GM19438 (cell line): ENCODE measurements at regions not wholly inside any gene's neighbourhood (a gene's known extent, or its start where the extent isn't known, plus 50 kb on each side); places are given as distances from the start of the nearest gene placed in this dataset.

Experiments used
- ATAC-seq: cut with Tn5 transposase; IDR thresholded peaks from one replicate; pipeline ENCODE4 v1.9.1; 2021; ENCODE audit warnings: low read depth; ENCODE audit not compliant: unreplicated experiment

DNA sequence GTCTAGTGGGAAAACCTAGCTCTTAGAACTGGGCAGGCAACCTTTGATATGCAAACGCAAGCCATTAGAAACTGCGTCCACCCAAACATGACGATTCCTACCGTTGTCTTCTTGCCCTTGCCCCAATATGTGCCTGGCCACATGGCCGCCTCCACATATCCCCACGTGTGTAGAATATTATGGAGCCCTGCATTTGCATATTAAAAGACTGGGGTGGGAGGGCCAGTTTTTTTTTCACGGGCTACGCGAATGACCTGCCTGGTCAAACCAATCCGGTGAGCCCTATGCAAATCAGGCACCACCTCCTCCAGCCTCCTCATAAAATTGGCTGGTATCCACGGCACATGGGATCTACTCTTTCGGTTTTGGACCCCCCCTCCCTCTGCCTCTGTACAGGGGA is 381.0 kb upstream of the RGMA start:
- ATAC-seq = no peak

DNA sequence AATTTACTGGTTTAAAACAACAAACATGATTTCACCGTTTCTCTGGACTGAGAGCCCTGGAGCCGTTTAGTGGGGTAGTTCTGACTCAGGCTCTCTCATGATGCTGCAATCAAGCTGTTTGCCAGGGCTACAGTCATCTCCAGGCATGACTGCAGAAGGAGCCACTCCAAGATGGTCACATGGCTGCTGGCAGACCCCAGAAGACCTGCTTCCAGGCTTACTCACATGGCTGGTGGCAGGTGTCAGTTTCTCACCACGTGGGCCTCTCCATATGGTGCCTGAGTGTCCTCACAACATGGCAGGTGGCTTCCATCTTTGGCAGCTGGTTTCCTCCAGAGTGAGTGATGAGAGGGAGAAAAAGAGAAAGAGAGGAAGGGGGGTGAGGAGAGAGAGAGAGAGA is 378.3 kb upstream of the RGMA start:
- no peak for ATAC-seq

DNA sequence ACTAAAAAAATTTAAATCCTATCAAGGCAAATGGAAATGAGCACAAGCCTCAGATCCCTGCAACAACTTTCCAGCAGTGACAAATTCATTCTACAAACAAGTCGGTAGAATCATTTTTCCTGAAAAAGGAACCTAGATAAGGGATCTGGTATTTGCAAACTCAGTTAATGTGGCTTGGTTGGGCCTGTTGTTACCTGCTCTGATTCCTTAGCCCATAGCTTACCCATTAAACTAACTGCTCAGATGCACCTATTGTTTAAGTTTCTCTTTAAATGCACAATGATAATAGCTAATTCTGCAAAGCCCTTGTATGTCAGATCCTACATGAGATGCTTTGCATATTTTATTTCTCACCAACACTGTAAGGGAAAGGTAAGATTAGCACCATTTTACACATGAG is 377.4 kb upstream of the RGMA start:
- ATAC-seq = no peak

DNA sequence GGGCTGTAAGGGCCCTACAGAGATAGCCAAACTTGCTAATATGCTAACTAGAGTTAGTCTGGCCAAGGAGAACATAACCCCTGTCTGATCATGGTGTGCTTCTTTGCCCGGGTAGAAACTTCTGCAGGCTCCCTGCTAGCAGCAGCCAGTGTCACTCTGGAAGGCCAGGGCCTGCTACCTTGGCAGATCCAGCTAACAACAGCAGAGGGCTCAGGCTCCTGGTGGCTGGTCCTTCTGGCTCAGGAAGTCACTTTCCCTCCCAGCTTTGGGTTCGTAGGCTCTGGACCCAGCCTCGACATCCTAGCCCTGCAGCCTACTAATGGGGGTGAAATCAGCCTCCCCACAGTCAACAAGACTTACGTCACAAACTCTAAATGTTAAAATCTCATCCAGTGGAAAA is 373.7 kb upstream of the RGMA start:
- ATAC-seq = no peak

DNA sequence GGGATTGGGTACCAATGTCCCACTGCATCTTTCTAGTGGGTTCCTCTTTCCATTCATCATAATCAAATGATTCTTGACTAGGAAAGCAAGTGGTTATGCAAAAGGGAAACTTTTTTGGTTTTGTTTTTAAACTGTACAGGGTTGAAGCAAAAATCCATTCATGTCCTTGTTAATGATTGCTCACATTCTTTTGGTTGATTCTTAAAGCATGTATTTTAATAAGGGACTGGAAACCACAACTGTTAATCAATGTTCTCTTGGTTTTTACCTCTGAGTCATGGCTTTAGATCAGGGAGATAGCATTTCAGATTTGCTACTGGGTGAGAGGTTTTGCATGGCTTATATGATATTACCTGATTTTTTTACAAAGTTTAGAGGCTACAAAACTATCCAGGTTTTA is 371.7 kb upstream of the RGMA start:
- ATAC-seq = peak; percentile 83

DNA sequence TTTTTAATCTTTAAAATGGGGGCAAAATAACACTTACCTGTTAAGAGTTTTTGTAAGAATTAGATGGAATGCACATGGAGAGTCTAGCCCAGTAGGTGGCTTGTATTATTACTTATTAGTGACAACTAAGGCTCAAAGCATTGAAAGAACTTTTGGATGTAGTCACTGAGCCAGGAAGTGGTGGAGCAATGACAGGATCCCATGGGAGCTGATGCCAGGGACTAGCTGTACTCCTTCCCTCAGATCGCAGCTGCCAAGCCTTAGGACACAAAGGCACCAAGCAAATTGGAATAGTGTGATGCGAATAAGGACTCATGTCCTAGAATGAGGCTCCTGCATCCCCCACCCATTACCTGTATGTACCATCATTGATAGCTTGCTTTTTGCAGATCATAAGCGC is 370.4 kb upstream of the RGMA start:
- no peak for ATAC-seq

DNA sequence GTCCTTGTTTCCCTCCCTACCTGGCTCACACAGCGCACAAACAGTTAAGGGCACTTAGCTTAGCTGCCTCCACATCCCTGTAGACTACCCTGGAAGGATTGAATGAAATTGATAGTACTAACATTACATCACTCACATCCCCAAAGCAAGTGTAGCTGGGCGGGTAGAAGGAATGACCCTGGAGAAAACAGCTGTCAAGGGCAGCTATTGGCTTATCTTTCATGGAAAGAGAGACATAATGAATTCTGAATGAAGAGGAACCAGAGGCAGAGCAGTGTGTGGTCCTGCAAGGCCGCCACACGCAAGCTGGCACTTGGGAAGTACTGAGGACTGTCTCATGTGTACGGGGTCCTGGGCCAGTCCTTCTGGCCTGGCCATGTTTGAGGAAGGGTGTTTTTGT is 369.6 kb upstream of the RGMA start:
- no peak for ATAC-seq

DNA sequence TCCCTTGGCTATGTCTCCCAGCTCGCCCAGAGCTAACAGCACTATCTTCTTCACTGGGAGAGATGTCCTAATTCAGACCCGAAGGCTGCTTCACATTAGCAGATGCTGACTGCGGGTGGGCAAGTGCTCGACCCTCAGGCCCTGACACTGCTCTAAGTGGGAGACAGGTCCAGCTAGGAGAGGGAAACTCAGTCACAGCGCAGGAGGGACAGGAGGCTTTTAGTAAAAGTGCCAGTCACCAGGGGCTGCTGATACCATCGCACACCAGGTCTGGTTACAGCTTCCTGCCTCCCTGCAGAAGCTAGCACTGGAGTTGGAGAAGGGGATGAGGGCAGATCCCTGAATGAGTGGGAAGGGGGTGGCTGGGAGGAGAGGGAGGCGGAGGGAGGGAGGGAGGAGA is 365.8 kb upstream of the RGMA start:
- ATAC-seq = no peak

DNA sequence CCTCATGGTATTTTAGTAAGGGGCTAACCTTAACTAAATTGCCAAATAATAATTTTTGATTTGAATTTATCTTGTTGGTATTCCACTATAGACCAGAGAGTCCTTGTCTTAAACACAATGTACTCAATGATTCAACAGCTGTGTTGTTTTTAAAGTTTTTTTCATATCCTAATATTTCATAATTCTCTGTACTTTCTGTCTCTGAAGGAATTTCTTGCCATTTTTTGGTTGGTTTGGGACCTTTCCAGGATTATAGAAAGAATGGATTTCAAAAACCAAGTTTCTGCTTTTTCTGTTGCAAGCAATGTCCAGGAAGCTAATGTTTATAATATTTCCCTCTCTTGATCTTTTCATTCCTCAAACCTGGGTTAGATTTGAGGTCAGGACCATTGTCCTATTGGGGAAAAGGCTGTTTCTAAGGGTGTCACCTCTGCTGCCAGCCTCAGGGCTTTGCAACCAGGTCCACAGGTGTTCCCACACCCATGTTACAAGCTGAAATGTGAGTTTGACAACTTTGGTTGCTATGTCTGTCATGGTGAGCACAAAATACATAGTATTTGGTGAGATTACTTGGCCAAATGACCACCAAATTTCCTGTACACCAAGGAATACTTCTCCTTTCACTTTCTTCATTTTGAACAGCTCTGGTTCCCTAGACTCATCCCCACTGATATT is 363.7 kb upstream of the RGMA start:
- ATAC-seq = no peak

DNA sequence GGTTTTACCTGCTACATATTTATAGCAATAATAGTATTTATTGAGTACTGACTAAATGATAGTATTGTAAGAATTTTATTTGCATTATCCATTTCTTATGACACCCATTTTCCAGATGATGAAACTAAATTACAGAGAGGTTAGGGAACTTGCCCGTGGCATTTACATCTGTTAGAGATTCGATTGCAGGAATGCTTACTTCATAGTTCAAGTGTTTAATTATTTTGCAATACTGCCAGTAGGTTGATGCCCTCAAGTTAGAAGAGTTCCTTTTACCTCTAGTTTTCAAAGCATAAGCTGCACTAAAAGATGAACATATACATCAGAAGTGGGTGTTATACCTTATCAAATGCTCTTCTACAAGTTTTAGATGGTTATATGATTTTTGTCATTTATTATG is 362.8 kb upstream of the RGMA start:
- no peak for ATAC-seq

DNA sequence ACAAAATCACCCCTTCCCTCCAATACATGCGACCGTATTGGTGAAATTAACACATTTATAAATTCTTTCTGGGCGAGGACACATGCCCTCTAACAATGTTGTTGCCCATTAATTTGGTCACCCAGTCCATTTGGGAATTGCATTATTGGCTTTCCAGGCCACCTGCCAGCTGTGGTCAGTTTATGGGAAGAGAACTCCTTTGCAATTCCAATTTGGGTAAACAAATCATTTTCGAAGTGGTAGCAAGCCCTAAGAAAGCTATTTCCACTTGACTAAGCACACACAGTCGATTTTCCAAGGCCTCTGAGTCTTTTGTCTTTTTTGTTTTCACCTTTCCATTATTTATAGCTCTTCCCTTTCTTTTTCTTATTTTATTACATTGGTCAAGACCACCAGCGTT is 362.3 kb upstream of the RGMA start:
- no peak for ATAC-seq

DNA sequence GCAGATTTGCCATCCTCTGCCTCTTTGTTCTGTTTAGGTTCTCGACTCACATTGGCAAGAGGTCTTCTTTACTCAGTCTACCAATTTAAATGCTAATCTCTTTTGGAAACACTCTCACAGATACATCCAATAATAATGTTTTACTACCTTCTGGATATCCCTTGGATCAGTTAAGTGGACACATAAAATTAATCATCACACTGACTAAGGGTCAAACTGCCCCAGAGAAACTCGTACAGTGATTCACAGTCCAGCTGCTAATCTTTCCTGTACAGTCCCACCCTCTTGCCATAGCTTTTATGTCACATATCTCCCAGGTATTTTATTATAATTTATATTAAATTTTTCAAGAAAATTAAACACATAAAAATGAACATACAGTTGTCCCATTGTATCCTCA is 360.8 kb upstream of the RGMA start:
- no peak for ATAC-seq

DNA sequence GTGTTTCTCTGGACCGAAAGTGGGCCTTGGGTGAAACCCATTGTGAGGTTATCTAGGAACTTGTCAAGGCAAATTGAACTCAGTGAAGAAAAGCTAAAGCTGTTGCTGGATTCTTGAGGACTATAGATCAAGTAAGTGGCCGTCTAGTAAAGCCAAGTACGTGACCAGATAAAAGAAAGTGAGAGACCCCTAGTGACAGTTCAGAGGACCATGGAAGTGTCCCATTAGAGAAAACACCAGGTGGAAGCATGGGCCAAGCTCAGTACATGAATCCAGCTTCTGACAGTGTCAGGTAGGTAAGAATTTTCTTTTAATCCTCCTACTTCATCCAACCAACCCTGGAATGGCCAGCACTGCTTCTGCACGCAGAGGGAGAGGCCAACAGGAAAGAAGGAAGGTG is 349.3 kb upstream of the RGMA start:
- no peak for ATAC-seq

DNA sequence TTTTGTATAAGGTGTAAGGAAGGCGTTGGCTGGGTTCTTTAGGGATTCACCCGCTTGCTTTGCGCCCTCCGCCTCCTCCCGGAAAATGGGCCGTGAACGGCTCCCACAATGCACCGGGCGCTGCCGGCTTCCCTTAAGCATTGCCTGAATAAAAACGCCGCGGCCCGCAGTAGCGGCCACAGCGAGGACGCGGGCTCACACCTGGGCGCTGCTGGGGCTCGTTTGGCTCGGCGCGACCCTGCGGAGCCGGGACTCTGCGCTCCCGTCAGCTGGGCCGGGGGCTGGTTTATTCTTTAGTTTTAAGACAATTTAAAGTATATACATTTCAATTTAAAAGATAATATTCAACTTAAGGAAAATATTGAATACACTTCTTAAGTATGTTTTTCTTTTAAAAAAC is 343.5 kb upstream of the RGMA start:
- ATAC-seq = no peak

DNA sequence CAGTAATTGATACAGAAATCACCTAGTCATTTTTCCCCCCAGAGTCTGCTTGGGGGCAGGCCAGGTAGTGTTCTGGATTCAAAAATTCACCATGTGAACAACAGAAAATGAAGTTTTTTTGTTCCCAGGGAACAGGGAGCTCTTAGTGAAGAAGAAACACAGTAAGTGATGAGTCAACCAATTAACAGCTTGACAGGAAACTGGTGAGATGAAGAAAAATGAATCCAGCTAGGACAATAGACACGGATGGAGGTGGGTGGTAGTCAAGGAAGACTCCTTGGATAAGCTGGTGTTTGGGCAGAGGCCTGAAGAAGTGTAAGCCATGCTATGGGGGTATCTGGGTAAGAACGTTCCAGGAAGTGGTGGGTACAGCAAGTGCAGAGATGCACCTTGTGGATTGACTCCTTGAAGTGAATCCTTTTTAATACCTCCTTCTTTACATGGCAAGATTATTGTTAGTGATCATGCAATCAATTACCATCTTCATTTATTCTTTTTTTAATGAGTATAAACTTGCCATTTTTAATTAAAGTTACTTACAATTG is 339.9 kb upstream of the RGMA start:
- ATAC-seq = no peak

DNA sequence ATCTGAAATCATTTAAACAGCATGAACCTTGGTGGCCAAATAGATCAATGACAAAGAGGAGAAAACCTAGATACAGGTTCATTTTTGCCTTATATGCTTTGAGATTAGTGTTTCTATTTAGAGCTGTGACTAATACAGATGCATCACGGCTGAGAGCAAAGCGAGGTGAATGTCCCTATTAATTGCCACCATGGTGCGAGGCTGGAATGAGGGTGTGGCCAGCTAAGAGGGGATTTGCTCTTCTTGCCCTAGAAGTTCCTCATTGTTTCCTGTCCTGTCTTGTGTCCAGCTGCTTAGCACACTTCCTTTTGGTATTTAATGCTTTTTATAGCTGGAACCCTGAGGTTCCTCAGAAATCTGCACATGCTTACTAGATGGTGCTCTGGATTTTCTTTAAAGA is 339.1 kb upstream of the RGMA start:
- ATAC-seq = no peak

DNA sequence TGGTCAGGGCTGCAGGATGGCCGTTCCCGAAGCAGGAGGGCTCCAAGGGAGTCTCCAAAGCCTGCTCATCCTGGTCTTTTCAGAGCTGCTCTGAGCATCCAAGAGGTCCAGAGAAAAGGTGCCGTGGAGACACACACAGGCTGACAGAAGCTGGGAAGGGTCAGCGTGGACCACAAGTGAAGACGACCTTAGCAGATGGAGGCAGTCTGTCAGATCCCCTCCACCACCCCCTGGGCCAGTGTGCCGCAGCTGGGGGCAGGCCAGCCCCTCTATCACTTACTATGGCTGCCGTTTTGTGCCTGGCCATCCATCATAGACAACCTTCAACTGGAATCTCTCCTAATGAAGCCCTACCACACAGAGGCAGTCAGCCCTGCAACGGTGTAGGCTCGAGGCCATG is 335.1 kb upstream of the RGMA start:
- ATAC-seq = no peak

DNA sequence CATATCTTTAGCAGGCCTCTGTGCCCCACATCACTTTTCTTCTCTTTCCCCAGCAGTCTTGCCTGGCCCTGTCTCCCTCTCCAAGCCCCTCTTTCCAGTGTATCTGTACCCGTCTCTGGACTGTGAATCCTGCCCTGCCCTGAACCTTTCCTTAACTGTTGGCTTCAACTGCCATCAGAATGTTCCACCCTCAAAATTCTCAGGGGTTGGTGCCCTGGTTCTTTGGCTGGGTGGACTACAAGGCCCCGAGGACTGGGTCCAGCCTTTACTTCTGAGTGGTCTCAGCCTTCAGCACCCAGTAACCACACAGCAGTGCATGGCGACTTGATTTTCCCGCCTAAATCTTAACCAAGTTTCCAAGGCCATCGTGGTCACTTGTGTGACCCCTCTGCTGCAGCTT is 333.5 kb upstream of the RGMA start:
- ATAC-seq = no peak

DNA sequence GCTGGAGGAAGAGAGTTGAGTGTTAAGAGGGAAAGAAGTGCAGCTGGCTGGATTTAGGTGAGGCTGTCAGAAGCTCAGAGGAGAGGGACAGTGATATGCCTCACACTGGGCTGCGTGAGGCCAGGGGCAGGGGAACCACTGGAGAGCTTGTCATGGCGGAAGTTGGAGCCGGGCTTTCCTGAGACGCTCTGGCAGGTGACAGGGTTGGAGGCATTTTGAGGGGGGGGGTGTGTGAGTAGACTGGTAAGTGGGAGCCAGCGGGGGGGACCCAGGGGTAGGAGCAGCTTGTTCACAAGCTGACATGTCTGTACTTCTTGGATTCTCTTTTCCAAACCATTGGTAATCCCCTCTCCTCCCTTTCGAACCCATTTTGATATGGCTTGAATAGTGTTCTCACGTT is 331.5 kb upstream of the RGMA start:
- no peak for ATAC-seq

DNA sequence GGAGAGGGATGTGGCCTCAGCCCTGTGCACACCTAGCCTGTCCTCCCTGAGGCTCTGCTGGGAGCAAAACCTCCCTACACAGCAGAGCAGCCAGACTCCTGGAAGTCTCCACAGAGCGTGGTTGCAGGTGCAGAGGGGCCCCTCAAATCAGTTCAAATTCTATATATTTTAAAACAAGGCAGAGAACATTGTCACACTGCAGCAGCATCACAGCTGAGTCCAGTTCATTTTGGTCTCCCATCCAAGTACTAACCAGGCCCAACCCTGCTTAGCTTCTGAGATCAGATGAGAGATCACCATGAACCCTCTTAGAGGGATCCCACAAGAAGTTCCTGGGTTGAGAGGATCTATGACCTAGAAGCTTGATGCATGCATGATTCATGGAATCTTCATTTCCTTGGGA is 331.0 kb upstream of the RGMA start:
- ATAC-seq = no peak

DNA sequence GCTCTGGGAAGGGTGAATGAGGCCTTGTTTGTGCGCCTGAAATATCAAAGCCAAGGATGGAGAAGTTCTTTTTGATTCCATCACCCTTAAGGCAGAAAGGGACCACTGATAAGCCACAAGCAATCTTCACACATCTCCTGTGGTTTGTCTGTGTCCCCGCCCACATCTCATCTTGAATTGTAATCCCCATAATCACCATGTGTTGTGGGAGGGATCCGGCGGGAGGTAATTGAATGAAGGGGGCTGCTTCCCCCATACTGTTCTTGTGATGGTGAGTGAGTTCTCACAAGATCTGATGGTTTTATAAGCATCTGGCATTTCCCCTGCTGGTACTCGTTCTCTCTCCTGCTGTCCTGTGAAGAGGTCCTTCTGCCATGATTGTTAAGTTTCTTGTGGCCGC is 329.6 kb upstream of the RGMA start:
- ATAC-seq = no peak

DNA sequence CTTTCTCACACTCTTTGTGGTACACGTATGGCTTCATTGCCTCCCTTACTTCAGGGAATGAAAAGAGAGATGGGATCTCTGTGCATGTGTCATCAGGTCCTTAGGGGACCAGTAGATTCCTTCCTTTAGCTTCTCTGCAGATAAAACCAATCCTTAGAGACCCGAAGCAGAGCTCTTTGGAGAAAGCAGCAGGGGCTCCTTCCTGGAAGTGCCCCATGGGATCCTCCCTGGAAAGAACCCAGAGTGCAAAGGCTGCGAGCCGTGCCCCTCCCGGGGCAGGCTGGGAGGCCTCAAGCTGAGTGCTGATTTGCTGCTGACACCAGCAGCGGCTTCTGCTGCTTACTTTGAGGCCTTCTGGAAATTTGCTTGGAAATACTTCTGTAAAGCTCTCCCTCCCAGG is 328.6 kb upstream of the RGMA start:
- ATAC-seq = no peak

DNA sequence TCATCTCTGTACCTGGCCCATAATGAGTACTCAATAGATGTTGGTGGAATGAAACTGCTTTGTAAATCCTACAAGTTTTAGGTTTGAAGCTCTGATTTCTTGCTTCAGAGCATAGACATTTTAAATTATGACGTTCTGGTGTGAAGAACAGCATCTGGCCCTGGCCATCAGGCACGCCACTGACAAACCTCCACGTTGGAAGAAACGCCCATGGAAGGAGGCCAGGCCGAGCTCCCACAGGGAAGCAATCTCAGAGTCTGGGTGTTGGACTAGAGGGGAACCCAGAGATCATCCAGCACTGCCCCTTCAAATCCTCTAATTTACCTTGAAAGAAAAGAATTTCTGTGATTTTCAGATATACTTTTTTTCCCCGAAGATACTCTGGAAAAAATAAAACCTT is 328.1 kb upstream of the RGMA start:
- ATAC-seq = no peak
